WTC11 (cell line): ENCODE measurements at regions not wholly inside any gene's neighbourhood (a gene's known extent, or its start where the extent isn't known, plus 50 kb on each side); places are given as distances from the start of the nearest gene placed in this dataset.

Experiments used
- ATAC-seq: fragments of 200-7000 bp; cut with Tn5 transposase; 2 replicates; pipeline ENCODE4 v1.10.0; 2021; ENCODE audit warnings: mild to moderate bottlenecking, moderate library complexity
- CTCF ChIA-PET: fragments of 300-600 bp; sonication (Branson Sonifier 250); formaldehyde crosslinking; loops from one replicate; lab custom pipeline; 2021; ENCODE audit warnings: antibody characterized with exemption; lab: Charles Lee
- POLR2A ChIA-PET: fragments of 350-600 bp; sonication (Branson Sonifier 250); formaldehyde crosslinking; loops from one replicate; lab custom pipeline; 2021; ENCODE audit warnings: antibody characterized with exemption; lab: Charles Lee
- DNase-seq: peaks from one replicate; pipeline ENCODE4 v3.0.0; 2021; ENCODE audit warnings: low spot score
- H3K27ac Mint-ChIP-seq: 2 replicates; pipeline ENCODE4 v1.8.0; 2021; ENCODE audit warnings: mixed read lengths
- H3K27me3 Mint-ChIP-seq: 2 replicates; pipeline ENCODE4 v1.8.0; 2021; ENCODE audit warnings: low read depth, mild to moderate bottlenecking, moderate library complexity, mixed read lengths
- H3K36me3 Mint-ChIP-seq: 2 replicates; pipeline ENCODE4 v1.8.0; 2021; ENCODE audit warnings: mixed read lengths
- H3K4me1 Mint-ChIP-seq: 2 replicates; pipeline ENCODE4 v1.8.0; 2022; ENCODE audit warnings: mixed read lengths
- H3K4me3 Mint-ChIP-seq: 2 replicates; pipeline ENCODE4 v1.8.0; 2021; ENCODE audit warnings: mild to moderate bottlenecking, moderate library complexity, mixed read lengths
- H3K9me3 Mint-ChIP-seq: 2 replicates; pipeline ENCODE4 v1.8.0; 2021; ENCODE audit warnings: mixed read lengths
- CREB1 ChIP-seq: sonication (generic); formaldehyde crosslinking; IDR thresholded peaks from 2 replicates; pipeline ENCODE4 v1.8.0; 2023; ENCODE audit warnings: mild to moderate bottlenecking, missing genetic modification reagents
- CREM ChIP-seq: sonication (generic); formaldehyde crosslinking; IDR thresholded peaks from 2 replicates; pipeline ENCODE4 v1.8.1; 2022; ENCODE audit warnings: mild to moderate bottlenecking, missing genetic modification reagents, moderate library complexity
- FOXK1 ChIP-seq: sonication (generic); formaldehyde crosslinking; IDR thresholded peaks from 2 replicates; pipeline ENCODE4 v1.8.0; 2022; ENCODE audit warnings: mild to moderate bottlenecking, moderate library complexity, missing genetic modification reagents
- JAZF1 ChIP-seq: fragments of 250-450 bp; sonication (Bioruptor Pico); IDR thresholded peaks from 2 replicates; pipeline ENCODE4 v1.9.0; 2021; ENCODE audit warnings: moderate library complexity, mild to moderate bottlenecking, inconsistent platforms
- JUN ChIP-seq: sonication (generic); formaldehyde crosslinking; IDR thresholded peaks from 2 replicates; pipeline ENCODE4 v1.8.0; 2023; ENCODE audit warnings: mild to moderate bottlenecking, missing genetic modification reagents
- NFATC4 ChIP-seq: fragments of 250-450 bp; sonication (Bioruptor Pico); IDR thresholded peaks from 2 replicates; pipeline ENCODE4 v1.9.0; 2021; ENCODE audit warnings: mild to moderate bottlenecking
- SMAD3 ChIP-seq: sonication (generic); formaldehyde crosslinking; IDR thresholded peaks from 2 replicates; pipeline ENCODE4 v1.8.0; 2022; ENCODE audit warnings: missing genetic modification reagents, mild to moderate bottlenecking, borderline replicate concordance
- SMAD4 ChIP-seq: sonication (generic); formaldehyde crosslinking; IDR thresholded peaks from 2 replicates; pipeline ENCODE4 v1.8.0; 2022; ENCODE audit warnings: mild to moderate bottlenecking, missing genetic modification reagents
- ZNF423 ChIP-seq: fragments of 250-450 bp; sonication (Bioruptor Pico); IDR thresholded peaks from 2 replicates; pipeline ENCODE4 v2.1.2; 2022; ENCODE audit warnings: mild to moderate bottlenecking, moderate library complexity
- TF ChIP-seq, protein P1 (sequence below): sonication (generic); formaldehyde crosslinking; IDR thresholded peaks from 2 replicates; pipeline ENCODE4 v1.8.0; 2023; ENCODE audit warnings: missing genetic modification reagents, mild to moderate bottlenecking, borderline replicate concordance
- TF ChIP-seq, protein P2 (sequence below): sonication (generic); formaldehyde crosslinking; IDR thresholded peaks from 2 replicates; pipeline ENCODE4 v1.8.1; 2023; ENCODE audit warnings: mild to moderate bottlenecking, moderate library complexity, missing genetic modification reagents
- TF ChIP-seq, protein P3 (sequence below): sonication (generic); formaldehyde crosslinking; IDR thresholded peaks from 2 replicates; pipeline ENCODE4 v1.8.0; 2023; ENCODE audit warnings: missing genetic modification reagents
- TF ChIP-seq, protein P4 (sequence below): fragments of 250-450 bp; sonication (Bioruptor Pico); conservative IDR thresholded peaks from 2 replicates; pipeline ENCODE4 v1.9.0; 2021; ENCODE audit warnings: mild to moderate bottlenecking
- TF ChIP-seq, protein P5 (sequence below): sonication (generic); formaldehyde crosslinking; IDR thresholded peaks from 2 replicates; pipeline ENCODE4 v1.8.1; 2022; ENCODE audit warnings: mild to moderate bottlenecking, moderate library complexity, missing genetic modification reagents

DNA sequence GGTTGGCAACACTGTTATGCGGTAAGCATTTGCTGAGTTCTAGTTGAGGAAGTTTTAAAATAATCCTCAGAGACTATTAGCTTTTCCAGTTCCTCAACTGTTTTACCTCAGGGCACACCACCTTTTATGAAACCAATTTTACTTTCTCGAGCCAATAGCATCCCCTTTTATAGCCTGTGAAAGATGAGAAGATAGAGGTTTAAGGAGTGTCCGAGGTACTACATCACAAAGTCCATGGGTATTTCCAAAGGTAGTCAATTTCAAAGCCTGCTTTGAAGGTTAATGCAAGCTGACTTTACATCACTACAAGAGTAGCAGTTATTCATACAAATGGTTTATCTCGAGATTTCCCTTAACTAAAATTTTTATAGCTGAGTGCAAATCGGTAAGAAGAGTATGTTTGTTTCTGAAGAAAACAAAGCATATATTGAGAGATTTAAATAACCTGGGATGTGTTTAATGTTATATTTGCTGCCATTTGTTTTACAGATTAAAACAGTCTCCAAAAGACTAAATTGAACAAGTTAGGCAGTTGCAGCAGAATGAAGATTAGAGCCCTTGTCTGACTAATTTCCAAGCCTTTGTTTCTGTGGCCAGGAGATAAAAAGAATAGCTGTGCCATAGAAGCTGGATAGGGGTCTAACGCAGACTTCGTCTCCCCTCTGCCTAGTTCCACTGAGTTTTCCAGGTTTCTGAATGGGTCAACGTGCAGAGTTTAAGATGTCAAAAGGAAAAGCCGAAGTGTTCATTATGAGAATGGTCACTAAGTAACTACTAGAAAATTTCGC, 74.7 kb upstream of the TRPC4 start:
- Mint-ChIP-seq H3K36me3 (no peaks in the 10 kb centered on the region), H3K9me3 (no peaks in the 10 kb centered on the region), H3K27me3 (no peaks in the 10 kb centered on the region), H3K4me1 (peaks cover 15% of the 10 kb centered on the region), H3K27ac (peak overlapping the region; percentile 50; the same call in 1 of the 2 replicates), H3K4me3 (no peak overlapping the region)
- POLR2A ChIA-PET = no interaction called here
- CTCF ChIA-PET = interaction anchor here (2.1 kb wide), 1 partner anchor 74 kb away, joined by 8 read pairs; no protein-coding TSS in a partner anchor
- TF ChIP-seq SMAD3 (CRISPR knock-in tag) = no peak
- TF ChIP-seq, protein P1, sequence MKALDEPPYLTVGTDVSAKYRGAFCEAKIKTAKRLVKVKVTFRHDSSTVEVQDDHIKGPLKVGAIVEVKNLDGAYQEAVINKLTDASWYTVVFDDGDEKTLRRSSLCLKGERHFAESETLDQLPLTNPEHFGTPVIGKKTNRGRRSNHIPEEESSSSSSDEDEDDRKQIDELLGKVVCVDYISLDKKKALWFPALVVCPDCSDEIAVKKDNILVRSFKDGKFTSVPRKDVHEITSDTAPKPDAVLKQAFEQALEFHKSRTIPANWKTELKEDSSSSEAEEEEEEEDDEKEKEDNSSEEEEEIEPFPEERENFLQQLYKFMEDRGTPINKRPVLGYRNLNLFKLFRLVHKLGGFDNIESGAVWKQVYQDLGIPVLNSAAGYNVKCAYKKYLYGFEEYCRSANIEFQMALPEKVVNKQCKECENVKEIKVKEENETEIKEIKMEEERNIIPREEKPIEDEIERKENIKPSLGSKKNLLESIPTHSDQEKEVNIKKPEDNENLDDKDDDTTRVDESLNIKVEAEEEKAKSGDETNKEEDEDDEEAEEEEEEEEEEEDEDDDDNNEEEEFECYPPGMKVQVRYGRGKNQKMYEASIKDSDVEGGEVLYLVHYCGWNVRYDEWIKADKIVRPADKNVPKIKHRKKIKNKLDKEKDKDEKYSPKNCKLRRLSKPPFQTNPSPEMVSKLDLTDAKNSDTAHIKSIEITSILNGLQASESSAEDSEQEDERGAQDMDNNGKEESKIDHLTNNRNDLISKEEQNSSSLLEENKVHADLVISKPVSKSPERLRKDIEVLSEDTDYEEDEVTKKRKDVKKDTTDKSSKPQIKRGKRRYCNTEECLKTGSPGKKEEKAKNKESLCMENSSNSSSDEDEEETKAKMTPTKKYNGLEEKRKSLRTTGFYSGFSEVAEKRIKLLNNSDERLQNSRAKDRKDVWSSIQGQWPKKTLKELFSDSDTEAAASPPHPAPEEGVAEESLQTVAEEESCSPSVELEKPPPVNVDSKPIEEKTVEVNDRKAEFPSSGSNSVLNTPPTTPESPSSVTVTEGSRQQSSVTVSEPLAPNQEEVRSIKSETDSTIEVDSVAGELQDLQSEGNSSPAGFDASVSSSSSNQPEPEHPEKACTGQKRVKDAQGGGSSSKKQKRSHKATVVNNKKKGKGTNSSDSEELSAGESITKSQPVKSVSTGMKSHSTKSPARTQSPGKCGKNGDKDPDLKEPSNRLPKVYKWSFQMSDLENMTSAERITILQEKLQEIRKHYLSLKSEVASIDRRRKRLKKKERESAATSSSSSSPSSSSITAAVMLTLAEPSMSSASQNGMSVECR (CRISPR knock-in tag) = no peak
- TF ChIP-seq CREM (CRISPR knock-in tag) = no peak
- no peak for TF ChIP-seq CREB1
- no peak for TF ChIP-seq FOXK1 (CRISPR knock-in tag)
- no peak for TF ChIP-seq JUN
- TF ChIP-seq ZNF423 (CRISPR knock-in tag) = no peak
- ATAC-seq = peak; percentile 18
- DNase-seq = no peak

DNA sequence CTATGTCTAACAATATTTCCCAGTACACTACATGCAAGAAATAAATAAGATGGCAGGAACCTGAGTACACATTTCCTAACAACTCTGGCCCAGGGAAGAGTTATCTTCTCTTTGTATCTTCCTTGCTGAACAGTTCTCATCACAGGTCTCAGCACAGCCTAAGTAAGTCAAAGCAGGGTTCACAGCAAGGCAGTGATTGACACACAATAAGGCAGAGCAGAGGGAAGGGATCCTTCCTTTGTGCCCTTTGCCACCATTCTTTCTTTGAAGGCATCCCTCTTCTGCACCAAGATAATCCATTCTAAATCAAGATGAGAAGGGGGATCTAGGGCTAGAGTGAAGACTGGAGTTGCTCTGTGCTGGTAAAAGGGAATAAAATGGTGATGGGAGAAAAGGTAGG, 73.4 kb upstream of the TRPC4 start:
- H3K36me3 Mint-ChIP-seq = no peaks in the 10 kb centered on the region
- DNase-seq (no peak), ATAC-seq (peak; percentile 42; the same call in 1 of the 2 replicates)
- CTCF ChIA-PET = no interaction called here
- no peaks in the 10 kb centered on the region for H3K27me3 Mint-ChIP-seq
- no peak overlapping the region for H3K4me3 Mint-ChIP-seq
- H3K4me1 Mint-ChIP-seq = peaks cover 15% of the 10 kb centered on the region
- TF ChIP-seq SMAD4 = no peak
- TF ChIP-seq, protein P2, sequence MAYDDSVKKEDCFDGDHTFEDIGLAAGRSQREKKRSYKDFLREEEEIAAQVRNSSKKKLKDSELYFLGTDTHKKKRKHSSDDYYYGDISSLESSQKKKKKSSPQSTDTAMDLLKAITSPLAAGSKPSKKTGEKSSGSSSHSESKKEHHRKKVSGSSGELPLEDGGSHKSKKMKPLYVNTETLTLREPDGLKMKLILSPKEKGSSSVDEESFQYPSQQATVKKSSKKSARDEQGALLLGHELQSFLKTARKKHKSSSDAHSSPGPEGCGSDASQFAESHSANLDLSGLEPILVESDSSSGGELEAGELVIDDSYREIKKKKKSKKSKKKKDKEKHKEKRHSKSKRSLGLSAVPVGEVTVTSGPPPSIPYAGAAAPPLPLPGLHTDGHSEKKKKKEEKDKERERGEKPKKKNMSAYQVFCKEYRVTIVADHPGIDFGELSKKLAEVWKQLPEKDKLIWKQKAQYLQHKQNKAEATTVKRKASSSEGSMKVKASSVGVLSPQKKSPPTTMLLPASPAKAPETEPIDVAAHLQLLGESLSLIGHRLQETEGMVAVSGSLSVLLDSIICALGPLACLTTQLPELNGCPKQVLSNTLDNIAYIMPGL (CRISPR knock-in tag) = no peak
- TF ChIP-seq NFATC4 = no peak
- TF ChIP-seq JAZF1 (CRISPR knock-in tag) = no peak
- TF ChIP-seq, protein P3, sequence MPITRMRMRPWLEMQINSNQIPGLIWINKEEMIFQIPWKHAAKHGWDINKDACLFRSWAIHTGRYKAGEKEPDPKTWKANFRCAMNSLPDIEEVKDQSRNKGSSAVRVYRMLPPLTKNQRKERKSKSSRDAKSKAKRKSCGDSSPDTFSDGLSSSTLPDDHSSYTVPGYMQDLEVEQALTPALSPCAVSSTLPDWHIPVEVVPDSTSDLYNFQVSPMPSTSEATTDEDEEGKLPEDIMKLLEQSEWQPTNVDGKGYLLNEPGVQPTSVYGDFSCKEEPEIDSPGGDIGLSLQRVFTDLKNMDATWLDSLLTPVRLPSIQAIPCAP = no peak
- TF ChIP-seq, protein P4, sequence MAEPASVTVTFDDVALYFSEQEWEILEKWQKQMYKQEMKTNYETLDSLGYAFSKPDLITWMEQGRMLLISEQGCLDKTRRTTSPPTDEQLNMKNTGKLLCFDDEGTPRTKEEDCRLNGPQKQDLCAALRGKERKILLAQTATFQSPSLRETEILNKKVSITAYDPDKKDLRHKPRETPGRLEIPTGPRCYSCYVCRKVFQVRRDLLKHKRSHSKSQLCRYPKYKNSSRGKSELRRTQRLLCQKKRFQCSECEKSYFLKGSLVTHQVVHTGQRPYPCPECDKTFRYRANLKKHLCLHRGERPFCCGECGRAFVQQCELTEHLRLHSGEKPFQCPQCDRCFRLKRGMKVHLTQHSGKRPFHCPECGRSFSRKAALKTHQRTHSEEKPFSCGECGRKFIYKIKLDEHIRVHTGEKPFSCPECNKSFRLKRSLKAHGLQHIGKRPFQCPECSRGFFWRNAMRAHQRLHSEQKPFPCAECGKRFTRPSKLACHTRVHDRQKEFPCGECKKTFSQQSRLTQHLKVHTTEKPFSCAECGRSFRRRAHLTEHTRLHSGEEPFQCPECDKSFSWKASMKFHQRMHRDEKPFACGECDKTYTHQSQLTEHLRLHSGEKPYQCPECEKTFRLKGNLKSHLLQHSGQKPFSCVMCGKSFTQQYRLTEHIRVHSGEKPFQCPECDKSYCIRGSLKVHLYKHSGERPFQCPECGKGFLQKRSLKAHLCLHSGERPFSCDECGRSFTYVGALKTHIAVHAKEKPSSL (CRISPR knock-in tag) = no peak
- TF ChIP-seq, protein P5, sequence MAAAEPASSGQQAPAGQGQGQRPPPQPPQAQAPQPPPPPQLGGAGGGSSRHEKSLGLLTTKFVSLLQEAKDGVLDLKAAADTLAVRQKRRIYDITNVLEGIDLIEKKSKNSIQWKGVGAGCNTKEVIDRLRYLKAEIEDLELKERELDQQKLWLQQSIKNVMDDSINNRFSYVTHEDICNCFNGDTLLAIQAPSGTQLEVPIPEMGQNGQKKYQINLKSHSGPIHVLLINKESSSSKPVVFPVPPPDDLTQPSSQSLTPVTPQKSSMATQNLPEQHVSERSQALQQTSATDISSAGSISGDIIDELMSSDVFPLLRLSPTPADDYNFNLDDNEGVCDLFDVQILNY = no peak
- POLR2A ChIA-PET = no interaction called here
- H3K9me3 Mint-ChIP-seq = no peaks in the 10 kb centered on the region
- no peak overlapping the region for H3K27ac Mint-ChIP-seq
